ENCODE measurements at regions not wholly inside any gene's neighbourhood (a gene's known extent, or its start where the extent isn't known, plus 50 kb on each side); places are given as distances from the start of the nearest gene placed in this dataset.
"Not testable (repeated sequence)": the region's sequence is repeated elsewhere in the genome, so short reads cannot be mapped to it uniquely, and the experiment has no call there.

DNA sequence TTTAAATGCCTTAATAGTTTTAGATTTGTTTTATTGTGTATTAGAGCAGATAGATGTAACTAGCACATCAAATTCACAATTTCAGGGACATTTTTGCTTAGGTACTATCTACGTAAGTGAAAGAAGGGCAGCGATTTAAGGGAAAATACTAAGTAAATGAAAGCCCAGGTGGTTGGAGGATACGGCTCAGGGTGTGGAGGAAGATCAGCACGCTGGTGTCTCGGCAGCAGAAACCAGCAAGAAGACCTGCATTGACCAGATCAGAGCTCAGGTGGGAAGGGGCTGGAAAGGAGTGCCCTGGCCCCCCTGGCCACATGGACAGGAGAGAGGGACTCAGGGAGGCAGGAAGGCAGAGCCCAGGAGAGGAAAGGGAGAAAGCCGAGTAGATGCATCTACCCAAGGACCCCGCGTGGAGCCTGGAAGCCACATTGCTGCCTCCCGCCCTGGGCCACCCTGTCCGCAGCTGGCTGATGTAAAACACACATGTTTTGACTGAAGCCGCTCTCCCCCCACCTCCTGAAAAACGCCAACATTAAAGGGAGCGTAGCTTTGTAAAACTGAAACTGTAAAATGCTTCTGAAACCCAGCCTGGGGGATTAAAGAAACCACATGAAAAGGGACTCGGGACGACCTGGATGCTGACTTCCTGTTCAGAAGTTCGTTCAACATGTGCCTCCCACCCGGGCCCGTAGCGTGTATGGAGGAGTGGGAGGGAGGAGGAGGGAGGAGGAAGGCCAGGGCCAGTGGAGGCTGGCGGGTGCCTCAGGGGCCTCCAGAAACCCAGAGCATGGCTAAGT, 72.6 kb upstream of the TARDBP start:
- DNase-seq: no peak

DNA sequence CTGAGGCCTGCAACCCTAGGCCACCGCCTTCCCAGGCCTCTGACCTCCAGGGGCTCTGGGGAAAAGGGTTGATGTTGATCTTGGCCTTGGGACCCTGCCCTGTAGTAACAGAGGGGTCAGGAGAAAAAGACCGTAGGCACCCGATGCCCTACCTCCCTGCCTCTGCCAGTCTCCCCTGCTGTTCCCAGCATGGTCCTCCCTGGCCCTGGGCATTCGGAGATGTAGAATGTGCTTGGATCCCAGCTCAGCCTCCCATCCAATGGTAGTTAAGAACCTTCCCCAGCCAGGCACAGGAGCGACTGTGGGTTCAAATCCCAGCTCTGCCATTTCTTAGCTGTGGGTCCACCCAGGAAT, 72.0 kb upstream of the TARDBP start:
- DNase-seq: no peak

DNA sequence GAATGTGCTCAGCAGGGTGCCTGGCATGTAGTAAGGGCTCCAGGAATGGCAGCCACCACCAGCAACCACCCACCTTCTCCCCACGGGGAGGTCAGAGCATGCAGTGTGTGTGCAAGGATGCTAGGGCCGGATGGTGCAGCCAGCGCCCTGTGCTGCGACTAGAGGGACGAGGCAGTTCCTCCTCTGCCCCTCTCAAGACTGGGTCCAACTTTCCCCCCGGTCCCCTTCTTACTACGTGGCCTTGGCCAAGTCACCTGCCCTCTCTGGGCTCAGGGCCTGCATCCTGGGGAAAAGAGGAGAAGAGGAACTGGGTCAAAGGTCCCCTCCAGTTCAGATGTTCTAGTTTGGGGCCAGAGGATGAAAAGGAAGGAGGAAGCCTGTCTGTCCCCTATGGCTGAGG, 71.6 kb upstream of the TARDBP start:
- no peak for DNase-seq

DNA sequence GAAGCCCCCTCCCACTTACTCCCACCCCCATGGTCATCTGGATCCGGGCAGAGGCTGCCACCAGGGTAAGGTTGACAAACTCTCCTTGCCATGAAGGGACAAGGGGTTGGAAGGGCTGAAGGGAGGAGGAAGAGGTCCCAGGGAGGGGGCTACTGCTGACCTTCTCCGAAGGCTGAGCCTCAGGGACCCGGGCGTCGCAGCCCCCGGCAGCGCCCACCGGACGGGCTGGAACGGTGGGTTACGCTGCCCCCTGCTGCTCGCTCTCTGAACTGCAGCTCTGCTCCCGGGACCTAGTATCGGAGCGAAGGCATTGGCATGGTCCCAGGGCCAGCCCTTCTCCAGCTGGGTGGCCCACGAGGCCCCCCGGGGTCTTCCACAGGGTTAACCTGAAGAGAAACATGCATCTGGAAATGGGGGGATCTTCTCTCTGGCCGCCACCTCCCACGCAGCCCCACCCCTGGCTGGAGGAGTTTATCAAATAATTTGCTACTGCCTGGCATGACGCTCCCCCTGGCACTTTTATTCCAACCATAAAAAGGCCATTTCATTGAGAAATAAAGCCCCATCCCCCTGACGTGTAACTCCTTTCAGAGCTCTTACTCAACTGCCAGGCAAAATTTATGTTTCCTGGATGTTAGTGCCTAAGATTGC, 70.4 kb upstream of the TARDBP start:
- DNase-seq: peak; percentile 45

DNA sequence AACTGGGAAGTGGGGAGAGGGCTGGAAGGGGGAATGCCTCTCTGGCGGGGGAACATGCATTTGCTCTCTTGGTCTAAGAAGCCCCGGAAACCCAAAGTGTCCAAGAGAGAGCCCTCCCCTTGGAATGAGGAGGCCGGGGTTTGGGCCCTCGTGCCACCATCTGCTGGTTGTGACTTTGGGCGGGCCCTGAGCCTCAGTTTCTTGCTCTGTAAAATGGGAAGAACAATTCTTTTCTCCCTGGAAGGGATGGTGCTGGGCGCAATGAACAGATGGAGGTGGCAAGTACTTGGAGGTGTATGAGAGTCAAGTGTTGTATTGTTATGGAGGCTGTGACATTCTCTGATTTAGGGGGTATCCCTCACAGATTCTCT, 69.9 kb upstream of the TARDBP start:
- no peak for DNase-seq

DNA sequence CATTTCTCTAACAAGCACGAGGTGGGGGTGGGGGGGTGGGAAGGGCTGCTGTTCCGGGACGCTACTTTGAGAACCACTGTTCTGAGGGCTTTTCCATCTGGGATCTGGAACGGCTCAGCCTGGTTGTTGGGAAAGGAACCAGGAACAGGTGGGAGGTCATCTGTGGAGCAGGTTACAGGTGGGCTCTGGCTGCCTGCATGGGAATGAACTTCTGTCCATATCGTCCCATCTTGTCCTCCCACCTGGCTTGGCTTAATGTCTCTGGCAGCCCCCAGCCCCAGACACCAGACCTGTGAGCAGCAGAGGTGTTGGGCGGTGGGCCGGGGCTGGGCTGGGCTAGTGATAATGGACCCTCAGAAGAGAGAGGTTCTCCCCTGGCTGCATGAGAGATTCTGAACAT, 69.4 kb upstream of the TARDBP start:
- DNase-seq: no peak

DNA sequence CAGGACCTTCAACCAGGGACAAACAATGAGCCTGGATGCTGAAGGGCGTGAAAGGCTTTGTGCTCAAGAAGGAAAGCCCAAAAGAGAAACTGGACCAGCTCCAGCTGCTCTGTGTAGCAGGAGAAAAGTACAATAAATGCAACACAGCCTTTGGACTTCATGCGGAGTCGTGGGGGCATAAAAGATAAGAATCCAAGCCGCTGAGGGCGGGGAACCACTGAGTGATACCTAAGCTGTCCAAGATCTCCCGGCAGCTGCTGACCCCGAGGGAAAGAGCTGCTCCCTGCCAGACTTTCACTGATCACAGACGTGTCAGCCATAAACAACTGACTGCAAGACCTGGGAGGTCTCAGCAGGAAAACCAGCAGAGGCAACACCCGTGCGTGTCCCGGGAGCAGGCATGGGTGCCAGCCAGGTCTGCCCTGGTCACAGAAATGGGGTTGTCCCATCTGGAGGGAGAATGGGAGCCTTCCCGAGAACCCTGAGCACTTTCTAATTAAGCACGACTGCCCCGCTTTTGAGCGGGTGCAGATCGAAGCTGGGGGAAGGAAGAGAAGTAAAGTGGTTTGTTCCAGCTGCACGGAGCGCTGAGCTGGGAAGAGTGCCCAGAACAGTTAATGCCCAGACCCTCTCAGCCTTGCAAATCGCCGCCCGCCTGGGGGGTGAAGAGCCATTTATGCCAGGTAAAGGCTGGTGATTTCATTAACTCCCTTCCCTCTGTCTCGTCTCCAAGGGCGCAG, 68.3 kb upstream of the TARDBP start:
- DNase-seq: peak; percentile 59

DNA sequence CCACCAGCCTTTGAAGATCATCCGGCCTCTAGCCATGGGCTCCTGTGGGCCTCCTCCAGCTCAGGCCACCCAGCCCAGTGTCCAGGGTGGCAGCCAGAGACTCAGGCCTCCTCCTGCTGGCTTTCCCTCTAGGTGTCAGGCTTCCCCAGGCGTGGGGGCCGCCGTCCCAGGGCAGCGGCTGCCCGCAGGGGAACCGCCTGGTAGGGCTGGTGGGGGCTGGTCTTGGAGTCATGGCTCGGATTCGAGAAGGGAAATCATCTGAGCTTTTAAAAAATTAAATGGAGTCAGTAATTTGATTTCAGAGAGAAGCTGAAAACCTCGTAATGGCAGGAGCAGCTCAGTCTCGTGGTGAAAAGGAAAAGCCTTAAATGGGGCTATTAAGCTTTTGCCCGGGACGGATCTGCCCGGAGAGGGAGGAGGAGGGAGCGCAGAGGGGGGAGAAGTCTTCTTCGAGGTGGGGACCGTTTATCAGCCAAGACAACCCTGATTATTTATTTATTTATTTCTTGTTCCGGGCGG, 66.4 kb upstream of the TARDBP start:
- DNase-seq: no peak

DNA sequence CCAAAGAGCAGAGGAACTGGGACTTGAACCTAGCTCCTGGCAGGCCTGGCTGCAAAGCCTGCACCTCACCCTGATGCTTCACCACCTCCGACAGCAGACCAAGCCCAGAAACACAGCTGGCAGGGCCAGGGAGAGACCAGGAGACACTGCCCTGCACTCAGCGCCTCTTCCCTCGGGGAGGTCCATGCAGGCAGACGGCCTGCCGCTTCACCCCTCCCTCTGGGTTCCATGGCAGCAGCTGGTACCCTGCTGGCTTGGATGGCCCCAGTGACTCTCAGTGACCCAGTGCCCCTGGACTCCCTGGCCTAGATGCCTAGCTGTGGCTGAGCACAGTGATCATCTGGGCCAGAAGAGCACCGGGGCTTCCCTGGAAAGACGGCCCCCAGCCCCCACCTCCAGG, 65.3 kb upstream of the TARDBP start:
- DNase-seq: no peak

DNA sequence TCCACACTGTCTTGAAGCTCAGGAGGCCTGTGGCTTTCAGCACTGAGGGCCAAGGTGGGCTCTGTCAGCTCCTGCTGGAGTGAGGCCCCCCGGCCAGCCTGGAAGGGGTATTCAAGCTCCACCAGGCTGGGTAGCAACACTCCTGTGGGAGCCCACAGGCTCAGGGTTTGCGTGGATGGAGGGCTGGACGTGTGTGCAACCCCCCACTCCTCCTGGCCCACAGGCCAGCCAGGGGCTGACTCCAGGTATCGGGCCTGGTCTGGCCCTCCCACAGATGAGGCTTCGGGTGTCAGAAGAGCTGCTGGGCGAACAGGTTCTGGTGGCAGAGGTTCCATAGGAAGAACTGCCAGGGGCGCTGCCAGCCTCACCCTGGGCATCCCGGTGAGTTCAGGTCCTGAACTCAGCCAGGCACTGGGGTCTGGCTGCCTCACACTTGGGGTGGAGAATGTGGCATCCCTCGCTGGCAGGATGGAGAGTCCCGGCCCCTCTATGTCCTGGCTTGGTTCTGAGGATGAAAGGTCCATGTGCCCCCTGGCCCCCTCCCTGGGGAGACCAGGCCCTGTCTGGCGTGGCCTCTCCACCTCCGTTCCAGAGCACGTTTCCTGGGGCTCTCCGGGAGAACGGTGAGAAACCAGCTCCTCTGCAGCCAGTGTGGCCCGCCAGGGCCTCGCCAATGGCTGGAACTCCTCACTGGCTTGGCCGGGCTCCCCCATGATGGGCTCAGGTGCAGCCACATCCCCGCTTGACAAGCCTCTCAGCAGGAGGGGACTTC, 64.6 kb upstream of the TARDBP start:
- DNase-seq: no peak

DNA sequence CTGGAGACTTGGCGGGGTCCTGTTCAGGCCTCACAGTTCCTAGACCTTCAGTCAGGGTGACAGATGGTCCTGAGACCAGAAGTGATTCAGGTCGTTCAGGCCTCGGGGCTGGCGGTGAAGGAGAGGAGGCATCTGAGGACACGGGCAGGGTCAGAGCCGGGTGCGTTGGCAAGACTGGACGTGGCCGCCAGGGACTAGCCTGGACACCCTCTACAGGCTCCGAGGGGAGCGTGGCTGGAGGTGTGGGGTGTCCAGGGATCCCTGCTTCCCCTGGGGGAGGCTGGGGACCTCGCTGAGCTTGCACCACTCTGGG, 64.0 kb upstream of the TARDBP start:
- DNase-seq: no peak

DNA sequence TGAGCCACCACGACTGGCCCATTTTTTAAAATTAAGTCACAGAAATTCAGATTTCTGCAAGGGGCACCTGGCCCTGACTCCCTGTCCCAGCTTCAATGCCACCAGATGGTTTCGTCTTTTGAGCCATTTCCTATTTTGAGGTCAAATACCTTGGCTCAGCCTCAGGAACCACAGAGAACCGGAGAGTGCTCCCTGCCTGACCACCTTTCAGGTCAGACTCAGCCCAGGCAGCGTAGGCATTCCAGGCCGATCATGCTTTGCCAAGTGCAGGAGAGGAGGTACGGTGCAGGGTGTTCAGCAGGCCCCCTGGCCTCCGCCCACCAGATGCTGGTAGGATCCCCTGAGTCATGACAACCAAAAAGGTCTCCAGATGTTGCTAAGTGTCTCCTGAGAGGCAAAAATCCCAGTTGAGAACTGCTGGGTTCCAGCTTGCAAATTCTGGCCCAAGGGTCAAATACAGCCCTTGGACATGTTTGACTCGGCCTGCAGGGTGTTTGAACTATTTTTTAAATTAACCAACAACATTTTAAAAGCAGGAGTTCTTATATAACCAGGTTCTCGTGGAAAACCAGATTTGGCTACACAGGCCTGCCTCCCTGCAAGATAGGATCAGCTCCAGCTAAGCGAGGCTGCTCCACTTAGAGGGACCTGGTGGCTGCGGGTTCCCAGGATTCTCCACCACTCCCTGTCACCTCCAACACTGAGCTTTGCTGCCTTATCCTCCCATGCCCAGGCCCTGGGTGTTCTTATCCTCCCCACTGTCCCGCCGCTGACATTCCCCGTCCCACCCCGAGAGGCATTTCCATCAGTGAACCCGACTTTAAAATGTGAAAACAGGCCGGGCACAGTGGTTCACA, 61.9 kb upstream of the TARDBP start:
- DNase-seq: no peak

DNA sequence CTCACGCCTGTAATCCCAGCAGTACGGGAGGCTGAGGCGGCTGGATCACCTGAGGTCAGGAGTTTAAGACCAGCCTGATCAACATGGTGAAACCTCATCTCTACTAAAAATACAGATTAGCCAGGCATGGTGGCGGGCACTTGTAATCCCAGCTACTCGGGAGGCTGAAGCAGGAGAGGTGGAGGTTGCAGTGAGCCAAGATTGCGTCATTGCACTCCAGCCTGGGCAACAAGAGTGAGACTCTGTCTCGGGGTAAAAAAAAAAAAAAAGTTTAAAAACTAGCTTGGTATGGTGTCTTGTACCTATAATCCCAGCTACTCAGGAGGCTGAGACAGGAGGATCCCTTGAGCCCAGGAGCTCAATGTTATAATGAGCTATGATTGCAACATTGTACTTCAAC, 61.2 kb upstream of the TARDBP start:
- DNase-seq: not testable (repeated sequence)

DNA sequence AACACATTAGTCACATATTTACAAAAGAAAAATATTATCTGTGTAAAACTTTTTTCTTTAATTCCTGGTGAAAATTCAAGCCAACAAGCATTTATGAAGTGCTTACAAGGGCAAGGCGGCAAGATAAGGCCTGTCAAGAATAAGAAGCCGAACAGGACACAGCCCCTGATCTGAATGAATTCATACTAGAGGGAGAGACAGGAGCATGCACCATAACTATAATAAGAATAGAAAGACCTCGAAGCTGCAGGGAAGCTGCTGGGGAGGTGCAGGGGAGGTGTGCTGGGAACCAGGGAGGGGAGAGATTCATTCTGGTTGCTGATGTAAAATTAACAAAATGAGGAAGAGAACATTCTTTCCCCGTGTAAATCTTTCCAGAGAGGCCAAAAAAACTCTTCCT, 60.5 kb upstream of the TARDBP start:
- DNase-seq: no peak

DNA sequence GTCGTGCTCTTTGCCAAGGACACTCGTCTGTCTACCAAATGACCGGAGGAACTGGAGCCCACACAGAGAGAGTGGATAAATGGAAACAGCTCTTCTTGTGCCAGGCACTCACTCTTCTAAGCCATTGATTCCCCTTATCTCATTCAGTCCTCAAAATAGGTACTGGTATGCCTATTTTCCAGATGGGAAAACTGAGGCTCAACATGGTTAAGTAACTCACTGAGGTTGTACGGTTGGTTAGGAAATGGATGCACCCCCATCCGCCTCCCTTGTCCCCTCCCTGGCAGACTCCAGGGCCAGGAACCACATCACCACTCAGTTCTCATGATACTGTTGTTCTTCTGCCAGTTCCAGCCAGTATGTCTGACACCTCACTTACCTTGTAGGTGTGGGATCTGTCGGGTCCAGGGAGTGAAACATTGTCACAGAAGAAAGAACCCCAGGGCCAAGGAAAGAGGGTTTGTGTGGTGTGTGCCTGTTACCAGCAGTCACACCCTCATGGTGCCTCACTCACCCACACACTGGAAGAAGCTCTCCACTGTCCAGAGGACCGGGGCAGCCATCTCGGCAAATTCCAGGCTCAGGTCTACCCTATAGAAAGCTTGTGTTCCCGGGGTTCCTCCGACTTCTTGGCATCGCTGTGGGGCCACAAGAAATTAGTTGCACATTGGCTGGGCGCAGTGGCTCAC, 58.8 kb upstream of the TARDBP start:
- no peak for DNase-seq

DNA sequence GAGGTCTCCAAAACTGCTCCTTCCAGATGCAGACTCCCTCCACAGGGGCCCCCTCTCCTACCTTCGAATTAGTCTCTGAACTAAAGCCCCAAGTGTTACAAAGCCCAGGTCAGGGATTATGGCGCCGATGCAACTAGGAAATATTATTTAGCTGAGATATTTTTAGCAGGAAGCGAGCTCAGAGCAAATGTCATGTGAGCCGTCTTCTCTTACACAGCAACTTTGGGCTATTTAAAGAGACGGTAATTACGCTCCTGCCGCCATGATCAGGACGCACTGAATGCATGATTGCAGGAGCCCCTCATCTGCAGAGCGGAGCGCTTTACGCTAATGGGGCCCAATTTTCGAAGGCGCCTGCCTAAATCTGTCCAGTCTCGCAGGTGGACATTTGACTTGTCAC, 55.3 kb upstream of the TARDBP start:
- DNase-seq: no peak

DNA sequence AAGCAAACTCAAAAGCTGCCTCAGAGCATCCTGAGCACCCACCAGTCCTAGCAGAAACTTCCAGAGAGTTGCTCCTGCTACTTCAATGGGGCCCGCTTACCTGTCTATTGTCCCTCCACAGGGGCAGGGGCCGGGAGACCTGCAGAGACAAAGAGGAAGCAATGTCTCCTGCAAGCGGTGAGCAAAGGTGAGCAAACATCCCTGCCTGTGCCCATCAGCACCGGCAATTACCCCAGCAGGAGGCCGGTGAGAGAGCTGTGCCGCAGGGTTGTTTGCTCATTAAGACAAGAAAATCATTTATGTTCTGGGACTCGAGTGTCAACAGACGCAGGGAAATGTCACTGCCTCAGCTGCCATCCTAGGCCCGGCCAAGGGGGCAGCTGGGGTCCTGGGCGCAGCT, 53.8 kb upstream of the TARDBP start:
- no peak for DNase-seq

DNA sequence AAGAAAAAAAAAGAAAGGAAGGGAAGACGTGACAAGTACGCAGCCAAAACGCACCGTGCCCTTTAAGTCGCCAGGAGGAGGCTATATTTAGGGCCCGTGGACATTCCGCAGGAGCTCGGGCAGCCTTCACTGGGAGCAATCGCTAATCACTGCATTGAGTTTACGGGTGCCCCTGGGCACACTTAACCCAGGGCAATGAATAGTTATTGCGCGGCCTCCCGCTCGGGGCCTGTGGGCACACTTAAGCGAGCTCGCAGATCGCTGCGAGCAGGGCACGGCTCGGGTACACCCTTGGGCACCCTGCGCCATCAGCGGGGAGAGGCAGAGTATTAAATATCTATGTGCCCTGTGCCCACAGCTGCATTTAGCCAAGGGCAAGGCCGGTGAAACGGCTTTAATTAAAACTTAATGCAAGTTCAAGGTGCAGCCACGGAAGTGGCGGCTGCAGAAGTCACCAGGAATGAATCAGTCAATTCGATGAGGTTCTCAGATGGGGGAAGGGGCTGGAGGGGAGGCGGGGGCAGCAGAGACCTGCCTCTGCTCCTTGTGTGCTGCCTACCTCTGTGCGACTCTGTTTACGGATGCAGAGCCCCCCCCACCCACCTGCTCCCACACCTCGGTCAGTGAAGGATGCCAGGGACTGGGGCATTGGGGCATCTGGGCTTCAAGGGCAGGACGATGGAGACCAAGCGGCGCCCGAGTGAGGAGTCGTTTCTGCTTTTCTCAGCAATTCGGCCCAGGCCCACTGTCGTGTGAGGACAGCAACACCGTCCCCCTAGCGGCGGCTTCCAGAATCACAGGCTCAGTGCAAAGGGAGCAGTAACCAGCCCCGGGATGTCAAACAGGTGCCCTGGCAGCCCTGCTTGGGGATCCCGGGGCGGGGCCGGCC, 51.8 kb upstream of the TARDBP start:
- peak; percentile 76 for DNase-seq

DNA sequence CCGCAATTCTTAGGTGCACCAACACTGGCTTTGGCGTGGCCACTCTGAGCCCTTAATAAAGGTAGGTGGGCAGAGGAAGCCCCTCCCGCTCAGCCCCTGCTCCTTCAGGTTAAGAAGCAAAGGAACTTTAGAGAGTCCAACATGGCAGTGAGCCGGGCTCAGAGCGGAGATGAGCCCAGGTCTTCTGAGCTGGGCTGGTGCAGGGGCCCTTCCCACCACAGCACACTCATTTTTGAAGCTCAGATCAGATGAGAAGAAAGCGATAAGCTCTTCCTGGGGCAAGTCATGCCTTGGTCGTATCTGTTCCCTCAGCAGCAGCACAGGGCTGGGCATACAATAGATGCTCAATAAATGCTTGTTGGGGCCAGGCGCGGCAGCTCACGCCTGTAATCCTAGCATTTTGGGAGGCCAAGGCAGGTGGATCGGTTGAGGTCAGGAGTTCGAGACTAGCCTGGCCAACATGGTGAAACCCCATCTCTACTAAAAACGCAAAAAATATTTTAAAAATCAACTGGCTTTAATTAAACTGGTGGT, 51.1 kb upstream of the TARDBP start:
- DNase-seq: no peak

All from muscle of arm (tissue), 1 donor.